Hematopoietic multipotent progenitor cell treated with erythropoietin and hydrocortisone succinate and interleukin-3 and kit ligand, for 8 days (in vitro differentiated cells): ENCODE measurements at regions not wholly inside any gene's neighbourhood (a gene's known extent, or its start where the extent isn't known, plus 50 kb on each side); places are given as distances from the start of the nearest gene placed in this dataset.
A peak's percentile ranks its signal among the peaks of the same experiment; 100 is the strongest.
"Not testable (repeated sequence)": the region's sequence is repeated elsewhere in the genome, so short reads cannot be mapped to it uniquely, and the experiment has no call there.

Experiments
- DNase-seq: peaks from one replicate; pipeline ENCODE4 v3.0.0-alpha.2; 2015

DNA sequence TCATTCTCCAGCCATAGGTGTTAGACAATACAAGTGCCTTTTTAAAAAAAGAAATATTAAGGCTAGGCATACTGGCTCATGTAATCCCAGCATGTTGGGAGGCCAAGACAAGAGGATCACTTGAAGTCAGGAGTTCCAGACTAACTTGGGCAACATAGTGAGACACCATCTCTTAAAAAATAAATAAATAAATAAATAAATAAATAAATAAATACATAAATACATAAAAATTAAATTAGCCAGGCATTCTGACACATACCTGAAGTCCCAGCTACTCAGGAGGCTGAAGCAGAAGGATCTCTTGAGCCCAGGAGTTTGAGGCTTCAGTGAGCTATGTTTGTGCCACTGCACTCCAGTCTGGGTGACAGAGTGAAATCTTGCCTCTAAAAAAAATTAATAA is 85.8 kb upstream of the ATP1B1 start:
- no peak for DNase-seq

DNA sequence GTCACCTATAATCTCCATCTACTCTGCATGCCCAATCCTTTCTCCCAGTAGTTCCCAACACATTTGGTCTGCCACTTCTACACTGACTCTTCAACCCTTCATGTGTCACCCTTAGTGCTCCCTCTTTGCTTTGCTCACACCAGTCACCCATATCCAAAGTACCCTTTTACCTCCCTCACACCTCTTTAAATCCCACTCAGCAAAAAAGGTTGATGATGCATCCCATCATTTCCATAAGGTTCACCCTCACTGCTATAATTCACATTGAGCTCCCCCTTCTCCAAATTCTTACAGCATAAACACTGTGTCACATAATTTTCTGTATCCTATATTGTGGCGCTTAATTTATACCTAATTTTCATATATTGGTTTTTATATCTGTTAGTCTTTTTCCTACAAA is 83.8 kb upstream of the ATP1B1 start:
- DNase-seq: no peak

DNA sequence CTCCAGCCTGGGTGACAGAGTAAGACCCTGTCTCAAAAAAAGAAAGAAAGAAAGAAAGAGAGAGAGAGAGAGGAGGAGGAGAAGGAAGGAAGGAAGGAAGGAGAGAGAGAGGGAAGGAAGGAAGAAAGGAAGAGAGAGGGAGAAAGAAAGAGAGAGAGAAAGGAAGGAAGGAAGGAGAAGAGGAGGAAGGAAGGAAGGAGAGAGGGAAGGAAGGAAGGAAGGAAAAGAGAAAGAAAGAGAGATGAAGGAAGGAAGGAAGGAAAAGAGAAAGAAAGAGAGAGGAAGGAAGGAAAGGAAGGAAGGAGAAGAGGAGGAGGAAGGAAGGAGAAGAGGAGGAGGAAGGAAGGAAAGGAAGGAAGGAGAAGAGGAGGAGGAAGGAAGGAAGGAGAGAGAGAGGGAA is 82.2 kb upstream of the ATP1B1 start:
- no peak for DNase-seq

DNA sequence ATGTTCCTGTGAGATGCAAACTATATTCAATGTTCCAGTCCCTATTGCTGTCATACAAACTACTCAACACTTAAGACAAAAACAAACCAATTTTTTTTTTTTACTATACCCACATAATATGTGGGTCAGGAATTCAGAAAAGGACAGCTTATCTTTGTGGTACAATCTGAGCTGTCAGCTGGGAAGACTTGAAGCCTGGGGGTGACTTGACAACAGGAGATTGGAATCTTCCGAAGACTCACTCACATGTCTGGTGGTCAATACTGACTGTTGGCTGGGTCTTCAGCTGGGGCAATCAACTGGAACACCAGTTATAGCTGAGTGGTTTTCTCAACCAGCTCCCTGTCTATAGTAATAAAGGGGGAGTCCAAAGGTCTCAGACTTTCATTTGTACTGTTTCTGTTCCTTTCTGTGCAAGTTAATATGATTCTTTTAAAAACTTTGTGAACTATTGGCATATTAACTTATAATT is 81.7 kb upstream of the ATP1B1 start:
- no peak for DNase-seq

DNA sequence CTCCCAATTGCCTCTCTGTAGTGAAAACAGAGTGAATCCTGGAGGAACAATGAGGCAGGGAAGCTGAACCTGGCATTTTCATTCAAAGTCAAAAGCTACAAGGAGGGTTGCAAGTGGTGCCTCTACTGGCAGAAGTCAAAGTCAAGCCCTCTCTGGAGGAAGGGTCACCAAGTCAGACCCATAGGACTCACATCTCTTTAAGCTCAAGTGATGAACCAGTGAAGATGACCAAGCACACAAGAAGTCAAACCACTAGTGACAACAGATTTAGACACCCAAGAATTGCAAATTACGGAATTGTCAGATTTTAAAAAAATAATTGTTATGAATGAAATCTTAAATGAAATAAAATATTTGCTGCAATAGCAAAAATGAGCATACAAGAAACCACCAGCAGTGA is 81.1 kb upstream of the ATP1B1 start:
- no peak for DNase-seq

DNA sequence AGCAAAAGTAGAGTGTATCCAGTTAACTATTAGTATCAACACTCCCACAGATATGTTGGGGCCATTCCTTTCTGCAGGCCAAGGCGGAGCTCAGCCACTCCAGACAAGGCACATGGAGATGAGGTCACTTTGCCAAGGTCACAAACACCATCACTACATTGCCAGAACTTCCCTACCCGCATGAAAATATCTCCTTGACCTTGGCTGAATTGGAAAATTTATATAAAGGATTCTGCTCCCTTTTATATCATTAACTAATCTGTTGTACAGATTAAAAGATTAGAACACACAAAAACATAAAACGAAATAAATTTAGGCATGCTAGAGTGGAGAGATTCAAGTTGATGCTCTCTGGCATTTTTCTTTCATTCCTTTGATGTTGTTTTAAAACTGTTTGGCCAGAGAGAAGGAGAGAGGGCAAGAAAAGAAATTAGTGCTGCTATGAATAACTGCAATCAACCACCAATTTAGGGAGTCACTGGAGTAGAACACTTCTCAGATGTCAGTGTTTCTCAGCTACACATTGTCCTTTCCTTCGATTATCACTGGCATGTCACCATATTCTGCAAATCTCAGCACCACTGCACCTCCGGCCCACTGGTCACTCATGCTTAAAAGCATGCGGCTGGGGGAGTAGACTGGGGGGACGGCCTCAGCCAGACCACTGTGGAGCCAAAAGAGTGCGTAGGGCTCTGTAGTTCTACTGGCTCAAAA is 78.7 kb upstream of the ATP1B1 start:
- DNase-seq: no peak

DNA sequence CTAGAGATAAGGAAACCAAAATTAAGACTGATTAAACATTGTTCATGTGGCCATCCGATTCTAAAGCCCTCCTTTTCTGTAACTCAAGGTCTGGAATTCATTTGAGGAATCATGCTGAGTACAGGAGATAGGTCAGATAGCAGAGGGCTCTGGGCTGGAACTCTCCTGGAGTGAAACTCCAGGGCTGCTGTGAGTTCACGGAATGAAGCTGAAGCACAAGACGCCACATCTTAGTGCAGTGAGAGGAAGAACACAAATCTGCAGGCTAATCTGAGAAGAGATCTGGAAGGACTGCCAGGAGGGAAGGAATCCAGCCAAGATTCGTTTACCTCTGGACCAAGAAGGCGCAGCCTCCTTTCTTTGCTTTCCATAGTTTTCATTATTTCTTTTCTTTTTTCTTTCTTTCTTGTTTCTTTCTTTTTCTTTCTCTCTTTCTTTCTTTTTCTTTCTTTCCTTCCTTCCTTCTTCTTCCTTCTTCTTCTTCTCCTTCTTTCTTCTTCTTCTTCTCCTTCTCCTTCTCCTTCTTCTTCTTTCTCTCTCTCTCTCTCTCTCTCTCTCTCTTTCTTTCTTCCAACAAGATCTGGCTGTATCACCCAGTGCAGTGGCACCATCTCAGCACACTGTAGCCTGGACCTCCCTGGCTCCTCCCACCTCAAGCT is 74.8 kb upstream of the ATP1B1 start:
- no peak for DNase-seq

DNA sequence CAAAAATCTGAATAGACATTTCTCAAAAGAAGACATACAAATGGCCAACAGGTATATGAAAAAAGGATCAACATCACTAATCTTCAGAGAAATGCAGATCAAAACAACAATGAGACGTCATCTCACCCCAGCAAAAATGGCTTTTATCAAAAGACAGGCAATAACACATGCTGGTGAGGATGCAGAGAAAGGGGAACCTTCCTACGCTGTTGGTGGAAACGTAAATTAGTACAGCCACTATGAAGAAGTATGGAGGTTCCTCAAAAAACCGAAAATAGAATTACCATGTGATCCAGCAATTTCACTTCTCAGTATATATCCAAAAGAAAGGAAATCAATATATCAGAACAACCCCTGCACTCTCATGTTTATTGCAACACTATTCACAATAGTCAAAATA is 65.1 kb upstream of the ATP1B1 start:
- DNase-seq: no peak

DNA sequence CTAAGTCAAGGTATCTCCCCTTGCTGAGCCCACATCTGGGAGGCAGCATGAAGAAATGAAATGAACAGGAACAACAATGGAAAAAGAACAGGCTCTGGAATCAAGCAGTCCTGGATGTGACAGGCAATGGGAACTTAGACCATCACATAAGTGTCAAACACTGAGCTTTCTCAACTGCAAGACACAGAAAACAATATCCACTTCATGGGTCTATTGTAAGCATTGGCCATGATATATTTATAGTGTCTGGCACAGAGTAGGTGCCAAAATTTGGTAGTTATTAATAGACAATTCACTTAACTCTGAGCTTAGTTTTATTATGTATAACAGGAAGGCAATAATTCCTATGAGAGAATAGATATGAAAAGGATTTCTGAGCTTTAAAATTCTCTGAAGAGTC is 64.1 kb upstream of the ATP1B1 start:
- no peak for DNase-seq

DNA sequence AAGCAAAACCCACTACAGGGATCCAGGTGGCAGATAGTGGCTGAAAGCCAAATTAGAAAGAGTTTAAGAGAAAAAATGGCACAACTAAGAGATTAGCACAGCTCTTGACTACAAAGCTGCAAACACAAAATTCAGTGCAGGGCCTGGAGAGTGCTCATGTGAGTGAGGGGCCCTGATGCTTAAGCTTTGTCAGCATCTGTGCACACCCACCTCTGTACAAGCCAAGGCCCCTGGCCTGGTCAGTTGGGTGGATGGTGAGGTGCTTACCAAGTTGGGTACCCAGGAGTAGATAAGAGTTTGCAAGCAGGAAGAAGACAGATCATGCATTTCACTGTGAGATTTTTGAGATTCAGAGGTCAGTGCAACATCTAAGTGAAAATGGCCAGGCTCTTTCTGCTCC is 62.7 kb upstream of the ATP1B1 start:
- DNase-seq: no peak

DNA sequence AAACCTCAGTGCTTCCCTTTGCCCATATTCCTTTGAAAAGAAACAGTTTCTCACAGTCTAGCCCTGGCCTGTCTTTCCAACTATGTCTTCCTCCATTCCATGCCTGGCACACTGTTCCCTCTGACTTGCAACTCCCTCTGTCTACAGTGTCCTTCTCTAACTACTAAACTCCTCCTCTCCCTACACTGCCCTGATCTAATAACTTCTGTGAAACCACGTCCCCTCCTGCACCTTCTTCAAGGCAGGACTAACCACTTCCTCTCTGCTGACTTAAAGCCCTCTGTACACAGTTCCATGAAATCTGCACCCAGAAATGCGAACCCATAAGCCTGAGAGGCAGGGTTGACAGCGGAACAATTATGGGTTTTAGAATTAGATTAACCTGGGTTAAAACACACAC is 62.2 kb upstream of the ATP1B1 start:
- DNase-seq: peak; percentile 23

DNA sequence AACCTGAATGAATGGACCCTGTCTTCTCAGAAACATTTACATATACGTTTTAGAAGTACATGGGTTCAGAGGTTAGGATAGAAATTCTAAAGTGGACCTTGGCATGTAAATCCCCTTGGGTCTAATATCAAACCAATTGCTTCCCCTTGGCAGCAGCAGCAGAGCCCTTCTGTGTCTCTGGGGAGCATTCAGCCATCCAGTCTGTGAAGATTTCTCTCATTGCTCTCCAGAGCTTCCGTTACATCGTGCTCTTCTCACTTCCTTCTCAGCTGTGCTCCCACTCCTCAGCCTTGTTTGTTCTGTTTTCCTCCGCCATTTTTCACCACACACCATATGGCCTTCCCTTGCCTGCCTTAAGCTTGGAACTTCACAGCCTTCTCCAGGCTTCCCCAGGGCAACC is 61.5 kb upstream of the ATP1B1 start:
- no peak for DNase-seq

DNA sequence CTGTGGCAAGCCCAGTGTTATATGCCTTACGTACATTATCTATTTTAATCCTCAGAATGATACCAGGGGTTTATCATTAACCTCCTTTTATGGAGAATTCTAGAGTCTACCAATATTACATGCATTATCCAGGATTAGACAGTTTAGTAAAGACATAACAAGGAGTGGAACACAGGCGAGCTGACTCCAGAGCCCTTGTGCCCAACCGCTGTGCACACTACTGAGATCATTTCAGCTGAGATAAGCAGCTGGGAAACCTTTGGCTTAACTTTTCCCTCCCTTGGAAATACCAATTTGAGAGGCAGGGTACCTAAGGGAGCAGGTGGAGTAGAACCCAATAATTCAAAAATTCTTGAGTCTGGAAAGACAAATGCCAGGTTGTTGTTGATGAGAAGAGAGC is 59.8 kb upstream of the ATP1B1 start:
- DNase-seq: no peak

DNA sequence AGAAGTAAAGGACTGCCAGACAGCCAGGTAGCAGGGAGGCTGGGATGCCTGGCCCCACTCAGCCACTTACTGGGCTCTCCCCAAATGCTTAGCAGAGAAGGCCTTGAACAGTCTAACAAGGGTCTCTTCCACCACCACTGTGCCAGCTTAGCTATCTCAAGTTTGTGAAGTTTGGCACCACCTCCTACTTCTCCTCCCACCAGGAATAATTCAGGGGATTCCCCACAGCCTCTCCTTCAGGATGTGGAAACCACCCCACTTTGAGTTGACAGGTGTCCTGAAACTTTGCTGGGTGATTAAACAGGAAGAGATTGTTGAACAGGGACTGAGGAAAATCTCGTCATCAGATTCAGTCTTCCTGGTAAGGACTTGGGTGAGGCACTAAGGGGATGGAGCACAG is 59.4 kb upstream of the ATP1B1 start:
- DNase-seq: no peak

DNA sequence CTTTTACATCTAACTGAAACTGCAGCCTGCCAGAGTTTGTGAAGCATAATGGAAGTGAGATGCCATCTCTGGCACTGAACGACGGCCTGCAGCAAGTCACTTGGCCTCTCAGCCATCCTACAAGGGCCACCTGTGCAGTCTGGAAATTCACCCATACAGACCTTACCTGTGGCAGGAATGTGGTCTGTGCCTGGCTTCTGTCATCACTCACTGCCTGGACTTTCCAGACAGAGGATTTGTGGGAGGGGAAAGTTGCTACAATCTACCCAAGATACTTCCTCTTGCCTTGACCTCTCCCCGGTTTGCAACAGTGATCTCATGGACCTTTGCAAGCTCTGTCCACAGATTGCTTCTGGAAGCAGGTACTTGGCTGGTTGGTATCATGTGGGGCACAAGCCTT is 58.4 kb upstream of the ATP1B1 start:
- no peak for DNase-seq

DNA sequence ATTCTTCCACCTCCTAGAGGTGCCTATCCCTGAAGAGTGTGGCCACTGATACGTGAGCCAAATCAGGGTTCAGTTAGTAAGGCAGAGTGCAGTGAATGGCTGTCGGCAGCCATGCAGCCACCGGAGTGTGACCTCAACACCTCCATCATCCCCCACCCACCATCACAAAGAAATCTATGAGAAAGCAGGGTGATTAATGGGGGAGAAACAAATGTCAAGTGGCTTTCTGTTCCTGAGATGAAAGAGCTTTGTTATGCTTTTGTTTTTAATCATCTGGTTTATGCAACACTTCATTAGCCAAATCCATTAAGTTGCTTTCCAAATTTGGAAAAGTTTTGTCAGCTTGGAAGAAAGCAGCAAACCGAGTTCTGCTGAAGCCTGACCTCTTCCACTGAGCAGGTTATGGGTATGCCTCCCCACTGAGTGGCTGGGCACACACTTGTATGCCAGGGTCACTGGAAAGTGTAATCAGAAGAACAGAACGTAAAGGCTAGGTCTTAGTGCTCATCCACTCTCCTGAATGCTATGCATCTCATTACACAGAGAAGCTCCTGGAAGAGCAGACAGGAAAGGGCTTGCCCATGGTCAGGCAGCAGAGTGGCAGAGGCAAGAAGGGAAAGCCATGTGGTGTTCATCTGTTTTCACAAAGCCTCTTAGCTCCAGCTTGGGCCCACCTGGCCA is 57.1 kb upstream of the ATP1B1 start:
- no peak for DNase-seq

DNA sequence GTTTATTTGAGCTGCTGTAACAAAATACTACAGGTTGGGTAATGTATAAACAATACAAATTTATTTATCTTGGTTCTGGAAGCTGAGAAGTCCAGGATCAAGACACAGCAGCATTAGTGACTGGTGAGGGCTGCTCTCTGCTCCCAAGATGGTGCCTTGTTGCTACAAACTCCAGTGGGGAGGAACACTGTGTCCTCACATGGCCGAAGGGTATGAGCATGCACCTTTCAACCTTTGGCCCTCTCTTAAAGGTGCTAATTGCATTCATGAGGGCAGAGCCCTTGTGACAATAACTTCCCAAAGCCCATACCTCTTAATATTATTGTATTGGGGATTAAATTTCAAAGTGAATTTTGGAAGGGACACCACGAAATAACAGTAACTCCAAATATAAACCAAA is 55.3 kb upstream of the ATP1B1 start:
- DNase-seq: no peak

DNA sequence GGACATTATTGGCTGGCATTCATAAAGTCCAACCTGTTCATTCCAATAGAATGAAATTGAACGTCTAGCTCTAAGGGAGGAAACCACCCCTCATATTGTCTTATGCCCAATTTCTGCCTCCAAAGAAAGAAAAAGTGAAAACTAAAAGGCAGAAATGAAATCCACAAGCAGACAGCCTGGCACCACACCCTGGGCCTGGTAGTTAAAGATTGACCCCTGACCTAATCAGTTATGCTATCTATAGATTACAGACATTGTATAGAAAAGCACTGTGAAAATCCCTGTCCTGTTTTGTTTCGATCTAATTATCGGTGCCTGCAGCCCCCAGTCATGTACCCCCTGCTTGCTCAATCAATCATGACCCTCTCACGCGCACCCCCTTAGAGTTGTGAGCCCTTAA is 54.3 kb upstream of the ATP1B1 start:
- not testable (repeated sequence) for DNase-seq

DNA sequence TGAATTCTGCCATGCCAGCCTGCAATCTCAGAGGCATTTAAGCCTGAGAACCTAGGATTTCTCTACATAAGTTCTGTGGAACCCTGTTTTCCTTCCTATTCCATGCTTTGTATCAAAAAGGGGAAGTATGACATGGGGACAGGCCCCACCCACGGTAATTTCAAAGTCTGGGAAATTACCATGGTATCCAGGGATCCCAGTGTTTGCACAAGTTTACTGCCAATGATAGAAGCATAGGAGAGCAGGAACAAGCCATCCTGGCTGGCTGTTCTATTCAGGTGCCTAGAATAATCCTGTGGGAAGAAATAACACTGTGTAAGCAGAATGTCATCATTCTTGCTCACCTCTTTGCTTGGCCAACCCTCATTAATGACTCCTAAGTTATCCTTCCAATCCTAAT is 53.8 kb upstream of the ATP1B1 start:
- DNase-seq: no peak

DNA sequence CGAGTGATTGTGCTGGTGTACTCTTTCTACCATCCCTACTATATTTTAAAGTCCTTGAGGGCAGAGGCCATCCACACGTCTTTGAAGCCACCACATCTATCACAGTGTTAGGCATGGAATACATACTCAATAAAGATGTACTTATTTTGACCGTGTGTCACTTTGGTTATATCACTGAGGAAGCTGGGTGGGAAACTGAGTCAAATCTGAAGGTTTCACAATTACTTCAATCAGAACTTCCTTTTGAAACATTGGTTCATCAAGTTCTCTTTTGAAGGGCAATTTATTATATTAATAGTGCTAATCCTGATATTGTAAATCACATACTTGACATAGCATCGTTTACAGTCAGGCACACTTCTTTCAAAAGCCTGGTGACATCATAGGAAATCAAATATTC is 53.3 kb upstream of the ATP1B1 start:
- DNase-seq: no peak
